RWPE2 (cell line): ENCODE measurements at regions not wholly inside any gene's neighbourhood (a gene's known extent, or its start where the extent isn't known, plus 50 kb on each side); places are given as distances from the start of the nearest gene placed in this dataset.

Source experiments
- ATAC-seq: fragments of 200-7000 bp; cut with Tn5 transposase; 3 replicates; pipeline ENCODE4 v1.9.1; 2021; ENCODE audit warnings: low read depth
- DNase-seq: peaks from one replicate; pipeline ENCODE4 v3.0.0-alpha.2; 2020; ENCODE audit warnings: low spot score
- H3K27ac ChIP-seq: fragments of 450-650 bp; 2 replicates; pipeline ENCODE4 v1.5.1; 2017; ENCODE audit warnings: mild to moderate bottlenecking; ENCODE audit not compliant: poor library complexity, severe bottlenecking
- H3K27me3 ChIP-seq: fragments of 250-450 bp; sonication (Bioruptor Pico); 2 replicates; pipeline ENCODE4 v1.5.1; 2021; ENCODE audit warnings: mild to moderate bottlenecking, moderate library complexity; ENCODE audit not compliant: insufficient read depth, poor library complexity, severe bottlenecking
- H3K36me3 ChIP-seq: fragments of 250-450 bp; sonication (Bioruptor Pico); 2 replicates; pipeline ENCODE4 v1.5.1; 2020; ENCODE audit warnings: low read depth, mild to moderate bottlenecking, moderate library complexity
- H3K4me1 ChIP-seq: fragments of 250-450 bp; sonication (Bioruptor Pico); 2 replicates; pipeline ENCODE4 v1.5.1; 2021; ENCODE audit warnings: mild to moderate bottlenecking, moderate library complexity; ENCODE audit not compliant: insufficient read depth, poor library complexity, severe bottlenecking
- H3K4me3 ChIP-seq: fragments of 250-450 bp; sonication (Bioruptor Pico); 2 replicates; pipeline ENCODE4 v1.5.1; 2021; ENCODE audit warnings: mild to moderate bottlenecking, moderate library complexity; ENCODE audit not compliant: severe bottlenecking
- H3K9me3 ChIP-seq: fragments of 250-450 bp; sonication (Bioruptor Pico); 2 replicates; pipeline ENCODE4 v1.5.1; 2021; ENCODE audit warnings: mild to moderate bottlenecking, moderate library complexity; ENCODE audit not compliant: severe bottlenecking
- CTCF ChIP-seq: fragments of 450-650 bp; IDR thresholded peaks from one replicate; pipeline ENCODE4 v1.5.1; 2017; ENCODE audit warnings: mild to moderate bottlenecking, moderate library complexity; ENCODE audit not compliant: poor library complexity, severe bottlenecking

DNA sequence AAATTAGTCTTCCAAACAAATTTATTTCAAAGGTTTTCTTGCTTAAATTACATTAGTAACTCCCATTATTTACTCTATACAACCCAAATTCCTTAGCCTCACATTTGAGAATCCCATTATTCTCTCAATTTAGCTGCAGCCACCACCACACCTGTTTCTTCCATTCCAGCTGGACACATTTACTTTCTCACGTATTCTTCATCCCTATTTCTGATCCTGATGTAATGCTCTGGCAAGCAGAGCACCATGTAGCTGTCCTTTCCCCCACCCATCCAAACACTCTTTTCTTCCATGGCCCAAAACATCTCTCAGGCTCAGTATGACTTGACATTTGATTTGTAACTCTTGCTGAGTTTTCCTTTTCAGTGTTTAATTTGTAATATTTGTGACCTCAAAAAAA, 240.2 kb upstream of the CLEC14A start:
- H3K27ac ChIP-seq = no peak overlapping the region
- DNase-seq (no peak), ATAC-seq (no peak)
- H3K4me1 ChIP-seq = no peaks in the 10 kb centered on the region
- TF ChIP-seq CTCF = no peak
- no peaks in the 10 kb centered on the region for H3K36me3 ChIP-seq
- H3K4me3 ChIP-seq = no peak overlapping the region
- H3K27me3 ChIP-seq = no peaks in the 10 kb centered on the region
- peaks cover 2% of the 10 kb centered on the region for H3K9me3 ChIP-seq

DNA sequence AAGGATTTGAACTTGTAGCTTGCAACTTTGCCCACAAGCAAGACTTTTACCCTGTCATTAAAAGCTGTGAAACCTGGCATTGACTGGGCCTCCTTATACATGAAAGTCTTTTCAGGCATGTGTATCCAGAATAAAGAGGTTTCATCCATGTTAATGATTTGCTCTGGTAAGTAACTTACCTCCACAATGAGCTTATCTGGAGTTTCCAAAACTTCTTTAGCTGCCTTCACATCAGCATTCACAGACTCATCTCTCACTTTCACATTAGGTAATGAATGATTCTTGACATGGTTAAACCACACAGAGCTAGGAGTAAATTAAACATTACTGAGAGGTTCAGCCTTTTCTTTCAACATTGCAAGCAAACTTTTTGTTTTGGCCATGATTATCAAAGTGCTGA, 234.4 kb upstream of the CLEC14A start:
- ATAC-seq = no peak

DNA sequence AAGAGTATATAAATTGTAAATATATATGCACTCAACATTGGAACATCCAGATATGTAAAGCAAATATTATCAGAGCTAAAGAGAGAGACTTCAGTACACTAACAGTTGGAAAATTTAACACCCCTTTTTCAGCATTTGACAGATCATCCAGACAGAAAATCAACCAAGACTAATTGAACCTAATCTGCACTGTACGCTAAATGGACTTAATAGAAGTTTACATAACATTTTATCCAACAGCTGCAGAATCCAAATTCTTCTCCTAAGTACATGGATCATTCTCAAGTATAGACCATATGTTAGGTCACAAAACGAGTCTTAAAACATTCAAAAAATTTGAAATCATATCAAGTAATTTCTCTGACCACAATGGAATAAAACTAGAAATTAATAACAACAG, 229.1 kb upstream of the CLEC14A start:
- TF ChIP-seq CTCF = no peak
- Histone ChIP-seq H3K36me3 (no peaks in the 10 kb centered on the region), H3K27ac (no peak overlapping the region), H3K9me3 (no peaks in the 10 kb centered on the region), H3K27me3 (no peaks in the 10 kb centered on the region), H3K4me3 (no peak overlapping the region), H3K4me1 (no peaks in the 10 kb centered on the region)
- ATAC-seq = no peak
- DNase-seq = no peak

More for the DNA sequence above, 234.4 kb upstream of the CLEC14A start:
- Histone ChIP-seq H3K27me3 (no peaks in the 10 kb centered on the region), H3K27ac (no peak overlapping the region), H3K36me3 (no peaks in the 10 kb centered on the region), H3K4me1 (no peaks in the 10 kb centered on the region), H3K9me3 (peaks cover 2% of the 10 kb centered on the region), H3K4me3 (no peak overlapping the region)
- TF ChIP-seq CTCF = no peak
- DNase-seq = no peak

- Histone ChIP-seq H3K4me3 (no peak overlapping the region), H3K36me3 (no peaks in the 10 kb centered on the region), H3K27me3 (no peaks in the 10 kb centered on the region), H3K9me3 (no peaks in the 10 kb centered on the region), H3K27ac (no peak overlapping the region), H3K4me1 (no peaks in the 10 kb centered on the region)
- ATAC-seq = peak; percentile 79
- no peak for DNase-seq
- TF ChIP-seq CTCF = no peak
Observed at GRCh38 chr14:38481952-38482678, 226.2 kb upstream of the CLEC14A start.

DNA sequence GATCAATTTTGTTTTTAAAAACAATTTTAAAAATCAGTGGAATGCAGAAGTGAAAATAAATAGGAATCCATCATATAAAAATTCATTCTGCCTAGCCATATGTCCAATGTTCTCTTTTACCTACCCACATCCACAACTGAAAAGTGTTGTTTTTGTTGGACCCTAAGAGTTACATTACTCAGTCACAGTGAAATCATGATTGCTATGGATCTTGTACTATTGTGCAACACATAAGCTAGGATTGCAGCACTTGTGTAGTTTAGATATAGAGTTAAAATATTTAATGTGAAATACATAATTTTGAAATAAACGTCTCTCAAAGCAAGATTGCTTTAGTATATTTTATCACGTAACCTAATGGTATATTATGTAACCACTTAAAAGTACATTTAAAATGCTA, 213.3 kb upstream of the CLEC14A start:
- DNase-seq (no peak), ATAC-seq (no peak)
- no peak for TF ChIP-seq CTCF
- Histone ChIP-seq H3K4me1 (peaks cover 3% of the 10 kb centered on the region), H3K4me3 (no peak overlapping the region), H3K36me3 (no peaks in the 10 kb centered on the region), H3K27me3 (no peaks in the 10 kb centered on the region), H3K9me3 (no peaks in the 10 kb centered on the region), H3K27ac (no peak overlapping the region)
